Kidney epithelial cell (primary cell): ENCODE measurements at regions not wholly inside any gene's neighbourhood (a gene's known extent, or its start where the extent isn't known, plus 50 kb on each side); places are given as distances from the start of the nearest gene placed in this dataset.

Source experiments
- DNase-seq: peaks from one replicate; pipeline ENCODE4 v3.0.0-alpha.2; 2010; ENCODE audit warnings: low read depth
- H3K27me3 ChIP-seq: 2 replicates; pipeline ENCODE4 v1.6.0; 2011; ENCODE audit warnings: low read length; ENCODE audit not compliant: control insufficient read depth, insufficient read depth
- H3K36me3 ChIP-seq: 2 replicates; pipeline ENCODE4 v1.5.1; 2011; ENCODE audit warnings: low read length; ENCODE audit not compliant: control insufficient read depth, insufficient read depth
- H3K4me3 ChIP-seq: 2 replicates; pipeline ENCODE4 v1.5.1; 2011; ENCODE audit warnings: low read depth, mild to moderate bottlenecking, control low read depth, low read length
- TF ChIP-seq, protein P1 (sequence below): IDR thresholded peaks from 2 replicates; pipeline ENCODE4 v1.5.1; 2011; ENCODE audit warnings: mild to moderate bottlenecking, moderate library complexity, low read length, control low read depth, inconsistent platforms; ENCODE audit not compliant: insufficient read depth, poor library complexity, severe bottlenecking

DNA sequence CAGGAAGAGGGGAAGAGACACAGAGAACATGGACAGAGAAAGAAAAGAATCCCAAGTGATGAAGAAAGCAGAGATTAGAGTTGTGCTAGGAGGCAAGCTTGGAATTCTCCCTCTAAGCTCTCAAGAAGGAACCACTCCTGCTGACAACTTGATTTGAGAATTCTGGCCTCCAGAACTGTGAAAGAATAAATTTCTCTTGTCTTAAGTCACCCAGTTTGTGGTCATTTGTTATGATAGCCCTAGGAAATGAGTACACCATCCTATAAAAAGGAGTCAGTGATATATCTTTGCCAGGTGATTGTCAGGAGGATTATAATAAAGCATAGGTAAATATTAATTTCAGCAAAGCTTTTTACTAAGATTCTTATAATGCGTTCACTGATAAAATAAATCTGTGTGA, 82.7 kb upstream of the TFEC start:
- H3K27me3 ChIP-seq, result no peaks in the 10 kb centered on the region
- TF ChIP-seq, protein P1, sequence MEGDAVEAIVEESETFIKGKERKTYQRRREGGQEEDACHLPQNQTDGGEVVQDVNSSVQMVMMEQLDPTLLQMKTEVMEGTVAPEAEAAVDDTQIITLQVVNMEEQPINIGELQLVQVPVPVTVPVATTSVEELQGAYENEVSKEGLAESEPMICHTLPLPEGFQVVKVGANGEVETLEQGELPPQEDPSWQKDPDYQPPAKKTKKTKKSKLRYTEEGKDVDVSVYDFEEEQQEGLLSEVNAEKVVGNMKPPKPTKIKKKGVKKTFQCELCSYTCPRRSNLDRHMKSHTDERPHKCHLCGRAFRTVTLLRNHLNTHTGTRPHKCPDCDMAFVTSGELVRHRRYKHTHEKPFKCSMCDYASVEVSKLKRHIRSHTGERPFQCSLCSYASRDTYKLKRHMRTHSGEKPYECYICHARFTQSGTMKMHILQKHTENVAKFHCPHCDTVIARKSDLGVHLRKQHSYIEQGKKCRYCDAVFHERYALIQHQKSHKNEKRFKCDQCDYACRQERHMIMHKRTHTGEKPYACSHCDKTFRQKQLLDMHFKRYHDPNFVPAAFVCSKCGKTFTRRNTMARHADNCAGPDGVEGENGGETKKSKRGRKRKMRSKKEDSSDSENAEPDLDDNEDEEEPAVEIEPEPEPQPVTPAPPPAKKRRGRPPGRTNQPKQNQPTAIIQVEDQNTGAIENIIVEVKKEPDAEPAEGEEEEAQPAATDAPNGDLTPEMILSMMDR, result no peak

DNA sequence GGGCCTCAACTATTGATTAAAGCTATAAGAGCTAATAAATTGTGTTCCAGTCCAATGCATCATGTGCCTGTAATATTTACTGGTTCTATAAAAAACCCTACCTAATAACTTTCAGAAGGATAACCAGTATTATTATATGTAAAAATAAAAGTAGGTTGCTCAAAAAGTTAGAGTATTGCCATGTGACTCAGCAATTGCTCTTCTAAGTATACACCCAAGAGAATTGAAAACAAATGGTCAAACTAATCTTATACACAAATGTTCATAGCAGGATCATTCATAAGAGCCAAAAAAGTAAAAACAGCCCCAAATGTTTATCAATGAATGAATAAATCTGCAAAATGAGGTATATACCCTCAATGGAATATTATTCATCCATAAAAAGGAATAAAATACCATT, 89.5 kb upstream of the TES start:
- no peak for DNase-seq
- TF ChIP-seq, protein P1, result no peak
- Histone ChIP-seq H3K27me3 (no peaks in the 10 kb centered on the region), H3K4me3 (no peak overlapping the region), H3K36me3 (no peaks in the 10 kb centered on the region)

More for the DNA sequence above, 82.7 kb upstream of the TFEC start:
- Histone ChIP-seq H3K36me3 (no peaks in the 10 kb centered on the region), H3K4me3 (no peak overlapping the region)
- no peak for DNase-seq

DNA sequence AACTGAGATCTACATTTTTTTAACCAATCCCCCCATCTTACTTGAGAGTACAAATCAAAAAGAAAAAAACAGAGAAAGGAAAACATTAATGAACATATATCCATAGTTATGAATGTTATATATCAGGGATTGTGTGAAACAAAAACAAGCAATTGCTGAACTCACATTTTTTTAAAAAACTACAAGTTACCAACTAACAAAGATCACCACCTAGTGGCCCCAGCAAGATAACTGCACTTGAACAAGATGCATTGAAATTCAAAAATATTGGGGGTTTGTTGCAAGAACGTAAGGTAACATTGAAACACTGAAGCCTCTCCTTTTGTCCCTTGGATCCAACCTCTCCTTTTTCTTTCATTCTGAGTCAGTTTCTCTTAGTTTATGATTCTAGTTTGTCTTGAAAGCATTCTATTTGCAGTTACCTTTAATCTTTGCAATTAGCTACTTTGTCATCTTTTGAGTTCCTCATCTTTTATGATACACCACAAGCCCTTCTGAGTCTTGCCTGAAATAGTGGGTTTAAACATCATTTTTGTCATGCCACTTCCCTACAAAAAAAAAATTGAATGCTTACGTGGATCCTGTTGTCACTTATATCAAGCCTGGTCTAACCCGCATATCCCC, 87.3 kb upstream of the TES start:
- no peak overlapping the region for H3K4me3 ChIP-seq
- DNase-seq, result peak; percentile 7
- no peaks in the 10 kb centered on the region for H3K36me3 ChIP-seq
- TF ChIP-seq, protein P1, result peak; percentile 79
- no peaks in the 10 kb centered on the region for H3K27me3 ChIP-seq

DNA sequence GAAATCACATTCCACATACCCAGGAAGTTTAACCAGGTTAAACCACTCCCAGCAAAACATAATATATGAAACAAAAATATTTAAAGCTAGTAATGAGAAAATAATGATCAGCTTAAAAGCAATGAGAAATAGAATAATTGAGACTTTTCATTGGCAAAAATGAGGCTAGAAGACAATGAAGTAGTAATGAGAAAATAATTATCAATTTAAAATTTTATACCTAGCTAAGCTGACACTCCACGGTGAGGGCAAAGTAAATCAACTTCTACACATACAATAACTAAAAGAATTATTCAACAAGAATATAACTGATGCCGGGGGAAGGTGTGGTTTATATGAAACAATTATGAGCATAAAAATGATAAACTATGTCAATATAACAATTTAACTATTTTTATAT, 82.2 kb upstream of the TES start:
- H3K36me3 ChIP-seq, result no peaks in the 10 kb centered on the region
- DNase-seq, result no peak
- H3K4me3 ChIP-seq, result no peak overlapping the region
- TF ChIP-seq, protein P1, result no peak
- no peaks in the 10 kb centered on the region for H3K27me3 ChIP-seq

DNA sequence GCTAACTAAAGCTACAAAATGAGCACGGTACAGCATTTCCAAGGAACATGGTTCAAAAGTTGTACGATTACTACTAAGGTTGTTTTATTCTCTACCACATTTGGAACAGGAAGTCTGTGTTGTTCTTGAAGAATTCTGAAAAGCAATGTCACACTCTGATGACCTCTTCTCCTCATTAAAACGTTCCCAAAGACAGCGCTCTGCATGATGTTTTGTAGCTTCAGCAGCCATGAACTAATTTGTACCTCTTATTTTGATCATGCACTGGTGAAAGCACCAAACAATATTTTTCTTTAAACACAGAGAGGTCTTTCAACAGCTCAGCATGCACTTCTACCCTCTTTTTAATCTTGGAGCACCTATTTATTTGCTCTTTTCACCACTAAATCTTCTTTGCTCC, 75.0 kb upstream of the TES start:
- no peaks in the 10 kb centered on the region for H3K27me3 ChIP-seq
- H3K4me3 ChIP-seq, result no peak overlapping the region
- H3K36me3 ChIP-seq, result no peaks in the 10 kb centered on the region
- DNase-seq, result no peak
- TF ChIP-seq, protein P1, result no peak

DNA sequence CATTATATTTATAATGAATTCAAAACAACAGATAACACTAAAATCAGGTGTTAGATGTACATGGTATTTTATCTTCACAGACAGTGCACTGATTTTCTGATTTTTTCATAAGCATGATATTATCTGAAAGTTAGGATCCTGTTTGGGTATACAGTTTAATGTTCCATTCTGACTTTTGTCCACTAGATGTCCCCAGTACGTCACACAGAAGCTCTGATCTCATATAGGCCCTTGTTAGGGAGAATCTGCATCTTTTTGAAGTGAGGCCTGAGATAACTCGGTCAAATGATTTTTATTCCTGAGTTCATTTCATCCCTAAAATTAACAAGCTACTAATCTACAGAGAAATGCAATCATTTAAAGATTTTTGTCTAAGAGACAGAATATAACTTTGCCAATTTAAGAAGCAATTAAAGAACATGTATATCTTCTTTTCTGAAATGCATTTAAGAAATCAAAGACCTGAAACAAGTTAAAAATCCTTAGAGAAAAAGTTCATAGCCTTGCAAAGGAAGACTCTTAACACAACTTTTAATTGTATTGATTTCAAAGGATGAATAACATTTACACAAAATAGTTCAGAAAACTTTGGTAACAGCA, 72.0 kb upstream of the TES start:
- TF ChIP-seq, protein P1, result peak; percentile 75
- Histone ChIP-seq H3K36me3 (no peaks in the 10 kb centered on the region), H3K4me3 (no peak overlapping the region), H3K27me3 (no peaks in the 10 kb centered on the region)
- peak; percentile 21 for DNase-seq
